GM12873 (cell line): ENCODE measurements at regions not wholly inside any gene's neighbourhood (a gene's known extent, or its start where the extent isn't known, plus 50 kb on each side); places are given as distances from the start of the nearest gene placed in this dataset.

ENCODE experiments used
- CTCF ChIP-seq: IDR thresholded peaks from 2 replicates; pipeline ENCODE4 v1.5.1; 2012; ENCODE audit warnings: low read depth, mild to moderate bottlenecking, moderate library complexity, low read length, control low read depth; ENCODE audit not compliant: insufficient read depth; ENCODE audit errors: missing control alignments

GRCh38 chr6:86031713-86032112 lies 389.0 kb upstream of the SYNCRIP start:
- TF ChIP-seq CTCF = no peak

GRCh38 chr6:86030875-86031274 lies 388.2 kb upstream of the SYNCRIP start:
- no peak for TF ChIP-seq CTCF

GRCh38 chr6:86028776-86029175 lies 386.1 kb upstream of the SYNCRIP start:
- no peak for TF ChIP-seq CTCF

- TF ChIP-seq CTCF = no peak
Observed at GRCh38 chr6:86017236-86017635, 374.6 kb upstream of the SYNCRIP start.

- TF ChIP-seq CTCF = no peak
Observed at GRCh38 chr6:86016567-86016966, 373.9 kb upstream of the SYNCRIP start.

- no peak for TF ChIP-seq CTCF
Observed at GRCh38 chr6:86016077-86016476, 373.4 kb upstream of the SYNCRIP start.

- TF ChIP-seq CTCF = no peak
Observed at GRCh38 chr6:86010915-86011786, 368.5 kb upstream of the SYNCRIP start.
